ENCODE measurements at regions not wholly inside any gene's neighbourhood (a gene's known extent, or its start where the extent isn't known, plus 50 kb on each side); places are given as distances from the start of the nearest gene placed in this dataset.
A peak's percentile ranks its signal among the peaks of the same experiment; 100 is the strongest.

- DNase-seq (ENCODE audit: low spot score): no peak
These were observed 476.4 kb upstream of the AGTR1 start for GRCh38 chr3:148221303-148221702.

- no peak for DNase-seq (ENCODE audit: low spot score)
These were observed 474.4 kb upstream of the AGTR1 start for GRCh38 chr3:148223266-148223665.

- DNase-seq (ENCODE audit: low spot score): no peak
These were observed 471.5 kb upstream of the AGTR1 start for GRCh38 chr3:148226246-148226645.

- DNase-seq (ENCODE audit: low spot score): no peak
These were observed 470.2 kb upstream of the AGTR1 start for GRCh38 chr3:148227534-148227933.

GRCh38 chr3:148229107-148229506 is 468.6 kb upstream of the AGTR1 start:
- no peak for DNase-seq (ENCODE audit: low spot score)

GRCh38 chr3:148230473-148230872 is 467.2 kb upstream of the AGTR1 start:
- no peak for DNase-seq (ENCODE audit: low spot score)

GRCh38 chr3:148232389-148232788 is 465.3 kb upstream of the AGTR1 start:
- DNase-seq (ENCODE audit: low spot score): no peak

- no peak for DNase-seq (ENCODE audit: low spot score)
These were observed 464.3 kb upstream of the AGTR1 start for GRCh38 chr3:148233403-148233802.

GRCh38 chr3:148234536-148234935 is 463.2 kb upstream of the AGTR1 start:
- no peak for DNase-seq (ENCODE audit: low spot score)

GRCh38 chr3:148235566-148235965 is 462.1 kb upstream of the AGTR1 start:
- no peak for DNase-seq (ENCODE audit: low spot score)

- DNase-seq (ENCODE audit: low spot score): no peak
These were observed 459.3 kb upstream of the AGTR1 start for GRCh38 chr3:148238421-148238821.

GRCh38 chr3:148240351-148240750 is 457.4 kb upstream of the AGTR1 start:
- DNase-seq (ENCODE audit: low spot score): no peak

GRCh38 chr3:148243609-148244008 is 454.1 kb upstream of the AGTR1 start:
- no peak for DNase-seq (ENCODE audit: low spot score)

- no peak for DNase-seq (ENCODE audit: low spot score)
These were observed 451.3 kb upstream of the AGTR1 start for GRCh38 chr3:148246291-148246923.

- no peak for DNase-seq (ENCODE audit: low spot score)
These were observed 444.0 kb upstream of the AGTR1 start for GRCh38 chr3:148253713-148254112.

GRCh38 chr3:148254402-148254801 is 443.3 kb upstream of the AGTR1 start:
- DNase-seq (ENCODE audit: low spot score): no peak

GRCh38 chr3:148255981-148256969 is 441.4 kb upstream of the AGTR1 start:
- DNase-seq (ENCODE audit: low spot score): no peak

- no peak for DNase-seq (ENCODE audit: low spot score)
These were observed 434.7 kb upstream of the AGTR1 start for GRCh38 chr3:148262980-148263379.

- no peak for DNase-seq (ENCODE audit: low spot score)
These were observed 431.9 kb upstream of the AGTR1 start for GRCh38 chr3:148265841-148266240.

GRCh38 chr3:148266341-148266740 is 431.4 kb upstream of the AGTR1 start:
- DNase-seq (ENCODE audit: low spot score): no peak

GRCh38 chr3:148269816-148270215 is 427.9 kb upstream of the AGTR1 start:
- DNase-seq (ENCODE audit: low spot score): peak; percentile 89

- no peak for DNase-seq (ENCODE audit: low spot score)
These were observed 417.0 kb upstream of the AGTR1 start for GRCh38 chr3:148280623-148281242.

GRCh38 chr3:148289159-148289558 is 408.5 kb upstream of the AGTR1 start:
- DNase-seq (ENCODE audit: low spot score): no peak

Measured in Ammon's horn (tissue), 1 donor.